HCT116 (cell line): ENCODE measurements at regions not wholly inside any gene's neighbourhood (a gene's known extent, or its start where the extent isn't known, plus 50 kb on each side); places are given as distances from the start of the nearest gene placed in this dataset.

Experiments used
- ATAC-seq: fragments of 200-7000 bp; cut with Tn5 transposase; 2 replicates; pipeline ENCODE4 v1.9.1; 2020; ENCODE audit warnings: mild to moderate bottlenecking, moderate library complexity
- BruUV-seq: library from RNA; stranded (reverse); fragments of 400-500 nt; replicated peaks from 2 replicates; lab custom pipeline; 2021; lab: Mats Ljungman, UMichigan
- CTCF ChIA-PET: fragments of 300-600 bp; sonication (Branson Sonifier 250); formaldehyde crosslinking; loops from one replicate; lab custom pipeline; 2021; ENCODE audit warnings: antibody characterized with exemption; lab: Charles Lee
- POLR2A ChIA-PET: fragments of 300-600, 350-600 bp; sonication (Branson Sonifier 250); formaldehyde crosslinking; loops from one replicate; lab custom pipeline; 2021; ENCODE audit warnings: antibody characterized with exemption; lab: Charles Lee
- RAD21 ChIA-PET, 2 experiments: fragments of 300-600 bp; sonication (Branson Sonifier 250); formaldehyde crosslinking; loops; one replicate each; lab custom pipeline; 2023; ENCODE audit warnings: low total read pairs in 2 of 2; ENCODE audit not compliant: uncharacterized antibody in 2 of 2, unreplicated experiment in 2 of 2, low non-redundant PET in 1 of 2; lab: Charles Lee
- DNase-seq: peaks from one replicate; pipeline ENCODE4 v3.0.0-alpha.2; 2010; ENCODE audit warnings: low read depth, low spot score
- H2AFZ ChIP-seq: fragments of 200-600 bp; shearing (Covaris generic), sonication (generic); 2 replicates; pipeline ENCODE4 v1.6.1; 2017; ENCODE audit warnings: low read depth, mixed run types, mixed read lengths, antibody characterized with exemption, low read length; ENCODE audit not compliant: poor library complexity, severe bottlenecking
- H3K27ac ChIP-seq: 2 replicates; pipeline ENCODE4 v1.5.1; 2012; ENCODE audit warnings: low read depth, low read length
- H3K27me3 ChIP-seq: fragments of 200-600 bp; sonication (generic); 2 replicates; pipeline ENCODE4 v1.6.1; 2016; ENCODE audit warnings: mixed run types, low read length, mixed read lengths; ENCODE audit not compliant: insufficient read depth
- H3K36me3 ChIP-seq, 2 experiments: fragments of 200-500 bp in 1 of 2; fragments of 200-600 bp in 1 of 2; sonication (Bioruptor generic) in 1 of 2; sonication (generic) in 1 of 2; 2 replicates each; pipeline versions ENCODE4 v1.5.1 to v1.6.1; 2014 to 2016; ENCODE audit warnings: low read length in 2 of 2, inconsistent platforms in 1 of 2, mixed read lengths in 1 of 2, mixed run types in 1 of 2; ENCODE audit not compliant: insufficient read depth in 2 of 2, control insufficient read depth in 1 of 2
- H3K4me1 ChIP-seq, 2 experiments: fragments of 200-600 bp in 1 of 2; sonication (generic) in 1 of 2; 2 replicates each; pipeline versions ENCODE4 v1.5.1 to v1.6.1; 2012 to 2017; ENCODE audit warnings: low read length in 2 of 2, inconsistent platforms in 1 of 2, mild to moderate bottlenecking in 1 of 2, mixed read lengths in 1 of 2, mixed run types in 1 of 2, moderate library complexity in 1 of 2; ENCODE audit not compliant: insufficient read depth in 2 of 2, control insufficient read depth in 1 of 2
- H3K4me2 ChIP-seq: fragments of 200-600 bp; sonication (generic); 2 replicates; pipeline ENCODE4 v1.6.1; 2017; ENCODE audit warnings: mixed run types, low read length, mixed read lengths
- H3K4me3 ChIP-seq, 2 experiments: fragments of 200-600 bp in 1 of 2; sonication (generic) in 1 of 2; replicated peaks in 1 of 2; 2 replicates each; pipeline ENCODE4 v1.5.1; 2011 to 2016; ENCODE audit warnings: low read length in 2 of 2, control low read depth in 1 of 2, low read depth in 1 of 2, mild to moderate bottlenecking in 1 of 2, mixed read lengths in 1 of 2, mixed run types in 1 of 2
- H3K79me2 ChIP-seq: fragments of 200-600 bp; sonication (generic); 2 replicates; pipeline ENCODE4 v1.6.1; 2017; ENCODE audit warnings: mild to moderate bottlenecking, mixed run types, low read length, moderate library complexity, mixed read lengths; ENCODE audit not compliant: insufficient read depth
- H3K9ac ChIP-seq: fragments of 200-600 bp; sonication (generic); 2 replicates; pipeline ENCODE4 v1.6.1; 2016; ENCODE audit warnings: low read length, mixed read lengths
- H3K9me2 ChIP-seq: fragments of 200-600 bp; sonication (generic), shearing (Covaris generic); 2 replicates; pipeline ENCODE4 v1.6.1; 2017; ENCODE audit warnings: mixed run types, mild to moderate bottlenecking, moderate library complexity; ENCODE audit not compliant: insufficient read depth
- H3K9me3 ChIP-seq, 2 experiments: fragments of 200-500 bp in 1 of 2; fragments of 200-600 bp in 1 of 2; sonication (Bioruptor generic) in 1 of 2; sonication (generic) in 1 of 2; 2 replicates each; pipeline ENCODE4 v1.6.1; 2014 to 2017; ENCODE audit warnings: low read length in 2 of 2, mixed read lengths in 2 of 2, inconsistent platforms in 1 of 2, low read depth in 1 of 2, mild to moderate bottlenecking in 1 of 2, mixed run types in 1 of 2, moderate library complexity in 1 of 2; ENCODE audit not compliant: control insufficient read depth in 1 of 2, insufficient read depth in 1 of 2
- H4K20me1 ChIP-seq: fragments of 200-600 bp; sonication (generic), shearing (Covaris generic); 2 replicates; pipeline ENCODE4 v1.6.1; 2017; ENCODE audit warnings: mixed run types, mild to moderate bottlenecking, moderate library complexity; ENCODE audit not compliant: insufficient read depth
- ATF3 ChIP-seq: IDR thresholded peaks from 2 replicates; pipeline ENCODE4 v1.6.1; 2012
- CBX3 ChIP-seq: IDR thresholded peaks from 2 replicates; pipeline ENCODE4 v1.6.1; 2012; ENCODE audit warnings: low read depth
- CEBPB ChIP-seq: IDR thresholded peaks from 2 replicates; pipeline ENCODE4 v1.6.1; 2012; ENCODE audit warnings: low read depth
- EGR1 ChIP-seq: IDR thresholded peaks from 2 replicates; pipeline ENCODE4 v1.6.1; 2012; ENCODE audit warnings: low read depth
- FOSL1 ChIP-seq: IDR thresholded peaks from 2 replicates; pipeline ENCODE4 v1.6.1; 2012; ENCODE audit warnings: low read depth
- POLR2A ChIP-seq: IDR thresholded peaks from 2 replicates; pipeline ENCODE4 v1.7.0; 2011; ENCODE audit warnings: borderline replicate concordance; ENCODE audit not compliant: insufficient read depth, insufficient read length; ENCODE audit errors: extremely low read depth
- SRF ChIP-seq: IDR thresholded peaks from 2 replicates; pipeline ENCODE4 v1.6.1; 2012; ENCODE audit warnings: low read depth
- ZFX ChIP-seq: fragments of 450-650 bp; IDR thresholded peaks from 2 replicates; pipeline ENCODE4 v1.6.1; 2017
- intact Hi-C: fragments of 100-400 bp; cut with micrococcal nuclease; formaldehyde crosslinking; loops from 2 replicates; pipeline ENCODE4 v1.10.0; 2022
- TF ChIP-seq, protein P1 (sequence below): IDR thresholded peaks from 2 replicates; pipeline ENCODE4 v1.6.1; 2012; ENCODE audit warnings: low read depth

GRCh38 chr5:135720191-135720590, 114.3 kb upstream of the SLC25A48 start:
- no peaks in the 10 kb centered on the region for H3K9me2 ChIP-seq
- no peak overlapping the region for H3K9ac ChIP-seq
- BruUV-seq = no TSS peak
- no peak overlapping the region for H3K4me3 ChIP-seq
- H3K9me3 ChIP-seq = no peaks in the 10 kb centered on the region
- no peak for TF ChIP-seq FOSL1
- TF ChIP-seq, protein P1, sequence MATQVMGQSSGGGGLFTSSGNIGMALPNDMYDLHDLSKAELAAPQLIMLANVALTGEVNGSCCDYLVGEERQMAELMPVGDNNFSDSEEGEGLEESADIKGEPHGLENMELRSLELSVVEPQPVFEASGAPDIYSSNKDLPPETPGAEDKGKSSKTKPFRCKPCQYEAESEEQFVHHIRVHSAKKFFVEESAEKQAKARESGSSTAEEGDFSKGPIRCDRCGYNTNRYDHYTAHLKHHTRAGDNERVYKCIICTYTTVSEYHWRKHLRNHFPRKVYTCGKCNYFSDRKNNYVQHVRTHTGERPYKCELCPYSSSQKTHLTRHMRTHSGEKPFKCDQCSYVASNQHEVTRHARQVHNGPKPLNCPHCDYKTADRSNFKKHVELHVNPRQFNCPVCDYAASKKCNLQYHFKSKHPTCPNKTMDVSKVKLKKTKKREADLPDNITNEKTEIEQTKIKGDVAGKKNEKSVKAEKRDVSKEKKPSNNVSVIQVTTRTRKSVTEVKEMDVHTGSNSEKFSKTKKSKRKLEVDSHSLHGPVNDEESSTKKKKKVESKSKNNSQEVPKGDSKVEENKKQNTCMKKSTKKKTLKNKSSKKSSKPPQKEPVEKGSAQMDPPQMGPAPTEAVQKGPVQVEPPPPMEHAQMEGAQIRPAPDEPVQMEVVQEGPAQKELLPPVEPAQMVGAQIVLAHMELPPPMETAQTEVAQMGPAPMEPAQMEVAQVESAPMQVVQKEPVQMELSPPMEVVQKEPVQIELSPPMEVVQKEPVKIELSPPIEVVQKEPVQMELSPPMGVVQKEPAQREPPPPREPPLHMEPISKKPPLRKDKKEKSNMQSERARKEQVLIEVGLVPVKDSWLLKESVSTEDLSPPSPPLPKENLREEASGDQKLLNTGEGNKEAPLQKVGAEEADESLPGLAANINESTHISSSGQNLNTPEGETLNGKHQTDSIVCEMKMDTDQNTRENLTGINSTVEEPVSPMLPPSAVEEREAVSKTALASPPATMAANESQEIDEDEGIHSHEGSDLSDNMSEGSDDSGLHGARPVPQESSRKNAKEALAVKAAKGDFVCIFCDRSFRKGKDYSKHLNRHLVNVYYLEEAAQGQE = no peak
- TF ChIP-seq POLR2A = no peak
- no peak for TF ChIP-seq SRF
- TF ChIP-seq EGR1 = no peak
- no peak for TF ChIP-seq CEBPB
- no peak for TF ChIP-seq CBX3
- TF ChIP-seq ATF3 = no peak
- no peak for TF ChIP-seq ZFX
- no peaks in the 10 kb centered on the region for H3K79me2 ChIP-seq
- H3K4me1 ChIP-seq = peaks cover 6 to 14% of the 10 kb centered on the region in 2 experiments; a peak in 3 of 4 replicates
- POLR2A ChIA-PET = no interaction called here
- no peak overlapping the region for H3K27ac ChIP-seq
- no peak overlapping the region for H3K4me2 ChIP-seq
- no peak for DNase-seq
- no peak overlapping the region for H2AFZ ChIP-seq
- H3K27me3 ChIP-seq = 0 out of 2 replicates have a peak, but pooled peaks cover 2% of the 10 kb centered on the region
- H3K36me3 ChIP-seq = no peaks in the 10 kb centered on the region
- no peaks in the 10 kb centered on the region for H4K20me1 ChIP-seq
- RAD21 ChIA-PET = no interaction called here
- ATAC-seq = no peak
- CTCF ChIA-PET = no interaction called here
- intact Hi-C loops = no loop called here
